PC-9 (cell line): ENCODE measurements at regions not wholly inside any gene's neighbourhood (a gene's known extent, or its start where the extent isn't known, plus 50 kb on each side); places are given as distances from the start of the nearest gene placed in this dataset.

ENCODE experiments used
- EZH2 ChIP-seq: fragments of 200-600 bp; sonication (generic); IDR thresholded peaks from 2 replicates; pipeline ENCODE4 v1.8.0; 2017; ENCODE audit warnings: antibody characterized with exemption, low read depth
- TF ChIP-seq, protein P1 (sequence below): fragments of 200-600 bp; sonication (generic); conservative IDR thresholded peaks from 2 replicates; pipeline ENCODE4 v1.6.1; 2017; ENCODE audit warnings: mixed run types, antibody characterized with exemption, mild to moderate bottlenecking, moderate library complexity

DNA sequence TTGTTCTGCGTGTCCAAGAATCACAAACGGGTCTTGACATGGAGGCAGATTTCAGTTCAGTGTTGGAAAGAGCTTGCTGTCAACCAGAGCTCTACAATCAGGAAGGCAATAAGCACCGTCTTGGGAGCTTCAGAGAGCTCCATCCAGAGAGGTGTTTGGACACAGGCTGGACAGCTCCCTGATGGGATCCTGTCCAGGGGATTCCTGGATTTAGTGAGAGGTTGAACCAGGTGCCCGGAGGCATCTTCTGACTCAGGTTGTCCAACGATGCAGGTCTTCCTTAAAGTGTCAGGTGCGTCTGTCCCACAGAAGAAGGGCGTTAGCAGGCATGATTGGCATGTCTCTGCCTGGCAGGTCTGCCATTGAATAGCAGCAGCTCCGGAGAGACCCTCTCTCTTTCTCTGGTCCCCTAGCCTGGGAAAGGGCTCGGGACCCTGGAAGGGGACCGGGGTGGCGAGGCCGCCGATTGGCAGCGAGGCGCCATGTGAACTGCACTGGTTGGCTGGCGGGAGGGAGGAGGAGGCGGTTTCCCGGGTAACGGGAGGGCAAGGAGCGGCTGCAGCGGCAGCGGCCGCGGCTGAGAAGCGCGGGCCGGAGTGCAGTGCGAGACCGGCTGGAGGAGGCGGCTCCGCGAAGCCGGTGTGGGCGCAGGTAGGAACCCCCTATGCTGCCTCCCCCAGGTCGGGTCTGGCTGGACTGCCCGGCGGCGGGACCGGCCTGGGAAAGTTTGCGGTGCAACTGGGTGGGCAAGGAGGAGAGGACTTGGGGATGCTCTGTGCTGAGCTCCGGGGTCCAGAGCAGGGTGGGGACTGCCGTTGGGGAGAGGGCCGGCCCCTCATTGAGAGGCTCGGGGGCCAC lies 104.1 kb upstream of the E2F8 start:
- TF ChIP-seq, protein P1, sequence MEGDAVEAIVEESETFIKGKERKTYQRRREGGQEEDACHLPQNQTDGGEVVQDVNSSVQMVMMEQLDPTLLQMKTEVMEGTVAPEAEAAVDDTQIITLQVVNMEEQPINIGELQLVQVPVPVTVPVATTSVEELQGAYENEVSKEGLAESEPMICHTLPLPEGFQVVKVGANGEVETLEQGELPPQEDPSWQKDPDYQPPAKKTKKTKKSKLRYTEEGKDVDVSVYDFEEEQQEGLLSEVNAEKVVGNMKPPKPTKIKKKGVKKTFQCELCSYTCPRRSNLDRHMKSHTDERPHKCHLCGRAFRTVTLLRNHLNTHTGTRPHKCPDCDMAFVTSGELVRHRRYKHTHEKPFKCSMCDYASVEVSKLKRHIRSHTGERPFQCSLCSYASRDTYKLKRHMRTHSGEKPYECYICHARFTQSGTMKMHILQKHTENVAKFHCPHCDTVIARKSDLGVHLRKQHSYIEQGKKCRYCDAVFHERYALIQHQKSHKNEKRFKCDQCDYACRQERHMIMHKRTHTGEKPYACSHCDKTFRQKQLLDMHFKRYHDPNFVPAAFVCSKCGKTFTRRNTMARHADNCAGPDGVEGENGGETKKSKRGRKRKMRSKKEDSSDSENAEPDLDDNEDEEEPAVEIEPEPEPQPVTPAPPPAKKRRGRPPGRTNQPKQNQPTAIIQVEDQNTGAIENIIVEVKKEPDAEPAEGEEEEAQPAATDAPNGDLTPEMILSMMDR: no peak
- TF ChIP-seq EZH2: no peak
